Retinal pigment epithelial cell (primary cell): ENCODE measurements at regions not wholly inside any gene's neighbourhood (a gene's known extent, or its start where the extent isn't known, plus 50 kb on each side); places are given as distances from the start of the nearest gene placed in this dataset.

Source experiments
- DNase-seq: peaks from one replicate; pipeline ENCODE4 v3.0.0-alpha.2; 2010; ENCODE audit warnings: low read depth
- H3K4me3 ChIP-seq: 2 replicates; pipeline ENCODE4 v1.5.1; 2011; ENCODE audit warnings: mild to moderate bottlenecking, low read length, control low read depth, moderate library complexity
- TF ChIP-seq, protein P1 (sequence below): conservative IDR thresholded peaks from 2 replicates; pipeline ENCODE4 v1.5.1; 2011; ENCODE audit warnings: low read depth, low read length, control low read depth, inconsistent platforms

DNA sequence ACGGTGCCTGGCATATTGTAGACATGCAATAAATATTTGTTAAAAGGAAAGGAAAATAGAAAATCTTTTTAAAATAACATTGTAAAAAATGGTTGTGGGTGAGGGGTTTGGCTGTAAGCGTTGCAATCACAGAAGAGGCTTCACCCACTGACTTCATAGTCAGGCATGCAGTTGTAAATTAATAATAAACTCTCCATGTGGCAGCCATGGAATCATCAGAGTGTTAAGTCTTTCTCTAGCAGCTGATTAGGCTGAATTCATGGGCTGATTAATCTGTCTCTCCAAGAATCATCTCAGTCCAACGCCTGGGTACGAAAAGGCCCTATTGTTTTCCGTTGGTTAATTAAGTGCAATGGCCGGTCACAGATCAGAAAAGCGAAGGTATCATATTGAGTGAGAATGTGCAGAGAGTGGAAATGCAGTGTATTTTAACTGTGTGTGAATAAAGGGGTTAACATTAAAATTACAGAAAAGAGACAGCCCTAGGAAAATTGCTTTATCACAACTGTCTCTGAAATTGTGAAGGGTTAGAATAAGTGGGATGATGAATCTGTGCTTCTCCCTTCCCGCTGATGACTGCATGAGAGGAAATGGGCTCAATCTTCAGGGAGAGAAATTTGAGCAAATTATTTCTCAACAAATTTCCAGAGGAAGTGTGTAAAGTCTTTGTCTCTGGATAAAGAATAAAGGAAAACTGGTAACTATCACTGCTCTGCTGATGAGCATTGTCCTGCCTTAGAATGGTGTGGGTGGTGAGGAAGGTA, 269.0 kb downstream of the FAM76B start:
- no peak for DNase-seq
- no peak overlapping the region for H3K4me3 ChIP-seq
- TF ChIP-seq, protein P1, sequence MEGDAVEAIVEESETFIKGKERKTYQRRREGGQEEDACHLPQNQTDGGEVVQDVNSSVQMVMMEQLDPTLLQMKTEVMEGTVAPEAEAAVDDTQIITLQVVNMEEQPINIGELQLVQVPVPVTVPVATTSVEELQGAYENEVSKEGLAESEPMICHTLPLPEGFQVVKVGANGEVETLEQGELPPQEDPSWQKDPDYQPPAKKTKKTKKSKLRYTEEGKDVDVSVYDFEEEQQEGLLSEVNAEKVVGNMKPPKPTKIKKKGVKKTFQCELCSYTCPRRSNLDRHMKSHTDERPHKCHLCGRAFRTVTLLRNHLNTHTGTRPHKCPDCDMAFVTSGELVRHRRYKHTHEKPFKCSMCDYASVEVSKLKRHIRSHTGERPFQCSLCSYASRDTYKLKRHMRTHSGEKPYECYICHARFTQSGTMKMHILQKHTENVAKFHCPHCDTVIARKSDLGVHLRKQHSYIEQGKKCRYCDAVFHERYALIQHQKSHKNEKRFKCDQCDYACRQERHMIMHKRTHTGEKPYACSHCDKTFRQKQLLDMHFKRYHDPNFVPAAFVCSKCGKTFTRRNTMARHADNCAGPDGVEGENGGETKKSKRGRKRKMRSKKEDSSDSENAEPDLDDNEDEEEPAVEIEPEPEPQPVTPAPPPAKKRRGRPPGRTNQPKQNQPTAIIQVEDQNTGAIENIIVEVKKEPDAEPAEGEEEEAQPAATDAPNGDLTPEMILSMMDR, result no peak

- H3K4me3 ChIP-seq, result no peak overlapping the region
- DNase-seq, result no peak
- TF ChIP-seq, protein P1, result no peak
Observed at GRCh38 chr11:95519912-95520311, 269.7 kb downstream of the FAM76B start.

DNA sequence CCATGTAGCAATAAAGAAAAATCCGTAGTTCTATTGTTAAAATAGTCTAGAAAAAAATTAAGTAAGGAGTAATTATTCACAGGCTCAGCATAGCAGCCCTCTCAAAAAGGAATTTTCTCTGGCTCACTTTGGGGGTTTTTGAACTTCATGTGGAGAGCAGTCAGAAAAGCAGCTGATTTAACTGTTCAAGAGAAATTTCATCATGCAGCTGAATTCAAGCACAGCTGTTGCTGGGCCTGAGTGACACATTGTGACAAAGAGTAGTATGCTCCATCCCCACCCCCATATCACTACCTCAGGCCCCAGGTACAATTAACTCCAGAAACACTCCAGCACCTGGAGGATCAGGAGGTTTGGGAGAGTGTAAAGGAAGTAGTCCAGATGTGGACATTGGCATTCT, 272.1 kb downstream of the FAM76B start:
- H3K4me3 ChIP-seq, result no peak overlapping the region
- TF ChIP-seq, protein P1, result no peak
- no peak for DNase-seq

DNA sequence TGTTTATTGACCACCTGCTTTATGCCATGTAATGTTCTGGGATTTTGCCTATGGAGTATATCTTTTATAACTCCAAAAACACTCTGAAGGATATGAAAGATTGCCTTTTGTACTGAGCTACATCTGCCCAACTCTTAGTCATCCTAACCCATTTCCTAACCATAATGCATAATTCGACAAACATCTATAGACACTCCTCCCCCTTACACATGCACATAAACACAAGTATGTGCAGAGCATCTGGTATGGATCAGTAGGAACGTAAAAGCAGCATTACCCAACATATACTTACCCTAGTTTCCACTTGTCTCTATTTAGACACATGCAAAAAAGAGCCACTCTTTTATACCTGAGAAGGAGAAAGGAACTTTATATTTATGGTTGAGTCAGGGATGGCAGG, 272.8 kb downstream of the FAM76B start:
- no peak overlapping the region for H3K4me3 ChIP-seq

GRCh38 chr11:95516175-95516574, 273.4 kb downstream of the FAM76B start:
- TF ChIP-seq, protein P1, result no peak

More for the DNA sequence above, 272.8 kb downstream of the FAM76B start:
- TF ChIP-seq, protein P1, result no peak
- DNase-seq, result no peak

DNA sequence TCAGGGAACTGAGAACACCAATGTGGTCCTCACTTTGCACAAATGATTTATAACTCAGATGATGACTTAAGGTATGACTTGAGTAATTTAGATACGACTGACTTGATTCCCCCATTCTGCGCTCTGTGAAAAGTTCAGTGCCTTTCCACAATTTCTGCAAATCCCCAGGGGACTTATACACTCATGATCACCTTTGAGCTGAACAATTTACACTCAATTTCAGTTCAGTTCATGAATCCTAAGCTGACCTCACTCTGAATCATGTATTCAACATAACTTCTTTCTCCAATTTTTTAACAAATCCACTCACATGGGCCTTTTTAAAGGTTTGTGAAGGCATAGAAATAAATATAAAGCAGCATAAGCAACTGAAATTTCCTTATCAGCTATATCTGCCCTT, 274.2 kb downstream of the FAM76B start:
- TF ChIP-seq, protein P1, result no peak
- no peak for DNase-seq
- no peak overlapping the region for H3K4me3 ChIP-seq

More at GRCh38 chr11:95516175-95516574, 273.4 kb downstream of the FAM76B start:
- no peak overlapping the region for H3K4me3 ChIP-seq
- DNase-seq, result no peak

DNA sequence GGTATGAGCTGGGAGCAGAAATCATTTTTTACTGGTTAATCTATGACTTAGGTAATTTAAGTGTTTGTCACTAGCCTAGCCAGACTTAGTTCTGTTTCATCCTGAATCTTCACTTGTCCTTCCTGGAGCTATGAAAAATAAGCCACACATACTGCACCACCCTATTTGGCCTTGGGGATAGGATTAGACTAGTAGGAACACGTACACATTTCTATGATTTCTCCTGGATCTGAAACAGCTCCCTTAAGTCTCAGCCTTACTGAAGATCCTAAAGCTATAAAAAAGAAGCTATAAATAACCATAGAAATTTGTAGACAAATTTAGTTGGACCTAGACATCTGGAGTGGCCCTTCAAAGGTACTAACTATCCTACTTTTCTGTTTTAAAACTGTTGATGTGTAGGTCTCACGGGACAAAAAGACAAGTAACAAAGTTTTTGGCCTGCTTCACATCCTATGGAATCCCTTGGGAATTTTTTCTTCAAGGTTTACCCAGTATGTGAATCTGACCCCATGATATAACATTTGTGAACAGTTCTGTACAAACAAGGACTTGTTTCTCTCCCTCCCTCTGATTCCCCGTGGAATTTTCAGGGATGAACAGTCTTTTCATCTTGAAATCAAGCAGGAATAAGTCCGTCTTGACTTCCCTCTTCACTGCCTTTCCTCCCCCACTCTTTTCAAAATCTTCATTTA, 275.0 kb downstream of the FAM76B start:
- no peak overlapping the region for H3K4me3 ChIP-seq
- TF ChIP-seq, protein P1, result no peak
- no peak for DNase-seq
